ENCODE measurements at regions not wholly inside any gene's neighbourhood (a gene's known extent, or its start where the extent isn't known, plus 50 kb on each side); places are given as distances from the start of the nearest gene placed in this dataset.
"Not testable (repeated sequence)": the region's sequence is repeated elsewhere in the genome, so short reads cannot be mapped to it uniquely, and the experiment has no call there.

DNA sequence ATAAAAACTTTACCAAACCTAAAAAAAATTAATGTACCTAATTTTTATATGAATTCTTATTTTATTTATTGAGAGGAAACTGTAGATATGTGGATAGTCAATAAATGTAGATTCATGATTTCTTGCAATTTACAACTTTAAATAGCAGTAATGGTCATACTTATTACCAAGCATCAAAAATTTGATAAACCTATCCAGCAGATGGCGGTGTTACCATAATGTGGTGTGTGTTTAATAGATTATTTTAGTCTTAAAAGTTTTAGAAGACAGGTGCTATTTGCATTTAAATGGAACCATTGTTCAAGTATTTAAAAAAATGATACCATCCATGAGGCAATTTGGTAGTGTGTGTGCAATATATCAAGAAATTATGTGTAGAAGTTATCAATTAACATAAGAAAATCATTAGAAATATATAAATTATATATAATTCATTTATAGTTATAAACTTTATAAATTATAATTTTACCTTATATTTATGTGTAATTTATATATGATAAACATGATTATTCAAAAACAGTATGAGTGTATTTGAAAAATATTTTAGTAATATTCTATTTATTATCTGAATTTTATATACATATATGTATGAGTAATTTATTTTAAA is 176.0 kb upstream of the BCHE start:
- DNase-seq (ENCODE audit: extremely low read depth, low read depth): no peak
- TF ChIP-seq, protein P1, sequence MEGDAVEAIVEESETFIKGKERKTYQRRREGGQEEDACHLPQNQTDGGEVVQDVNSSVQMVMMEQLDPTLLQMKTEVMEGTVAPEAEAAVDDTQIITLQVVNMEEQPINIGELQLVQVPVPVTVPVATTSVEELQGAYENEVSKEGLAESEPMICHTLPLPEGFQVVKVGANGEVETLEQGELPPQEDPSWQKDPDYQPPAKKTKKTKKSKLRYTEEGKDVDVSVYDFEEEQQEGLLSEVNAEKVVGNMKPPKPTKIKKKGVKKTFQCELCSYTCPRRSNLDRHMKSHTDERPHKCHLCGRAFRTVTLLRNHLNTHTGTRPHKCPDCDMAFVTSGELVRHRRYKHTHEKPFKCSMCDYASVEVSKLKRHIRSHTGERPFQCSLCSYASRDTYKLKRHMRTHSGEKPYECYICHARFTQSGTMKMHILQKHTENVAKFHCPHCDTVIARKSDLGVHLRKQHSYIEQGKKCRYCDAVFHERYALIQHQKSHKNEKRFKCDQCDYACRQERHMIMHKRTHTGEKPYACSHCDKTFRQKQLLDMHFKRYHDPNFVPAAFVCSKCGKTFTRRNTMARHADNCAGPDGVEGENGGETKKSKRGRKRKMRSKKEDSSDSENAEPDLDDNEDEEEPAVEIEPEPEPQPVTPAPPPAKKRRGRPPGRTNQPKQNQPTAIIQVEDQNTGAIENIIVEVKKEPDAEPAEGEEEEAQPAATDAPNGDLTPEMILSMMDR (IDR thresholded peaks at IDR 0.05; ENCODE audit: low read depth, low read length): peak; percentile 10

DNA sequence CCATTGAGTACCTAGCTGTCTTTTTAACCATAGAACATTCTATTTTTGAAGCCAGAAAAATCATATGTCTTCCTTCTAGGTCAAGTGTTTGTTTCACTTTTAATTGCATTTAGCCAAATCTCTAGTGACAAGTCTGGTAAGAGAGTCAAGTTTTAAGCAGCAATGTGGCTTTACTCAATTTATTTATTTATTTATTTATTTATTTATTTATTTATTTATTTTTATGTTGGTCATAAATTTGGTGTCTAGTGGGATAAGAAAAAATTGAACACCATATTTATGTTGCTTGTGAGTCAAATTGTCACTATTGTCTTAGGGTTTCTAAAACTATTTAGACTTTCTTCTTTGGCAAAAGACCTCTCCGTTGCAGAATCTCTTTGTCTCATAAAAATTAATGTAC is 174.5 kb upstream of the BCHE start:
- TF ChIP-seq, protein P1 (IDR thresholded peaks at IDR 0.05; ENCODE audit: low read depth, low read length): no peak
- DNase-seq (ENCODE audit: extremely low read depth, low read depth): no peak

DNA sequence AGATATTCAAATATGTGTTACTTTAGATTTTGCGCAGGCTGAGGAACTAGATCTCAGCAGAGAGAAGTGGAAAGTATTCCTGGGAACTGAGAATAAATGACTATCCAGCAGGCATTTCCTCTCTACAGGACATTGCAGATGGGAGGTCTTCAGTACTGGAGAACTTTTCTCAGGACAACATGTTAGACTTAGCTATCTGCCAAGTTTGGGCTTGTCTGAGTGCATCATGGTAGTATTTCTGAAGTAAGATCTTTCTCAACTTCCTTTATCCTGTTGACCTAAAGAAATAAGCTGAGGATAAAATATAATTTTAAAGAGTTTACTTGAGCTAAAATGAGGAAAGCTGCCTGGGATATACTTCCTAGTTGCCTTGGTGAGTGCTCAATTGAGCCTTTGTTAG is 167.9 kb upstream of the BCHE start:
- no peak for DNase-seq (ENCODE audit: extremely low read depth, low read depth)
- TF ChIP-seq, protein P1 (IDR thresholded peaks at IDR 0.05; ENCODE audit: low read depth, low read length): no peak

DNA sequence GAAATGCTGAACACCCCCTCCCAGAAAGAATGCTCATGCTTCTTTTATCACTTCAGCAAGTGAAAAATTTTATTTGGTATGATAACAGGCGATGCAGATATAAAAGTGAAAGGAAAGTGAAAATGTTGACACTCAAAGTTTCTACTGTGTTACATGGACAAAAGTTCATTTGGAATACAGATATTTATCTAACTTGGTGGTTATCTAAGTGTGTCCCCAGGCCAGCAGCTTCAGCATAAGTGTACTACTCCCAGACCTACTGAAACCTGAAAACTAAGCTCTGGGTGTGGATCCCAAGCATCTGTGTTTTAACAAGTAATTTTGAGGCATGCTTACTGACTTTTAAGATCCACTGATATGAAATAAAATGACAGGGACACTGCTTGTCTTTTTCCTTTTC is 157.1 kb upstream of the BCHE start:
- TF ChIP-seq, protein P1 (IDR thresholded peaks at IDR 0.05; ENCODE audit: low read depth, low read length): no peak
- DNase-seq (ENCODE audit: extremely low read depth, low read depth): no peak

DNA sequence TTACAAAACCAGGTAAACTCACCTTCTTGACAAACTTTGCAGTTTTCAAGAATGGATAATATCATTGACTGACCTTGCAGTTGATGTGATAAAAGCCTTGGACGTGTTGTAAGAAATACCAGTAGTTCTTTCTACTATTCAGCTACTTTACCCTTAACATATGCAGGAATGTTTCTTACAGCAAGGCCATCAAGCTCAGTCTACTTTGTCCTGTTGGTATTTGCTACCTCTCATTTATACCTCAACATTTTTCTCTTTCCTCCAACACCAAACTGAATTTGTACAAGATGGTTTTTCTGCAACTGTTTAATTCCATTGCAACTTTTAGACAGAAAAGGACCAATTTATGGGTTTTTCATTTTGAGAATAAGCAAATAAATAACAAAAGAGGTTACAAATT is 147.4 kb upstream of the BCHE start:
- DNase-seq (ENCODE audit: extremely low read depth, low read depth): no peak
- TF ChIP-seq, protein P1 (IDR thresholded peaks at IDR 0.05; ENCODE audit: low read depth, low read length): no peak

DNA sequence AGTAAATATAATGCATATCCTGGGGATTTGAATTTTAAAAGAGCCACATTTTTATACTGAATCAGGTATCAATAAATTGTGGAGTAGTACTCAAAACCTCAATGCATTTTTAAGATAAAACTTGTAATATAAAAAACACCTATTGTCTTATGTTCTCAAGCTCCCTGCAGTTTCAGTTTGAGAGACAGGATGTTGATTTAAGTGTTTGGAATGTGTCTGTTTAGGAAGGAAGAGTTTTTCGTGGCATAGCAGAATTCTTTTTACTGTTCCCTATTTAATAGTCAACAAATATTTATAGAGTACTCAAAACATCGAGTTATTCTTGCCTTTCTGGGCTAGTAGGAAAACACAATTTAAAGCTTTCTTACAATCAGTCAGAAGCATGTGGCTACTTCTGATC is 146.1 kb upstream of the BCHE start:
- TF ChIP-seq, protein P1 (IDR thresholded peaks at IDR 0.05; ENCODE audit: low read depth, low read length): no peak

DNA sequence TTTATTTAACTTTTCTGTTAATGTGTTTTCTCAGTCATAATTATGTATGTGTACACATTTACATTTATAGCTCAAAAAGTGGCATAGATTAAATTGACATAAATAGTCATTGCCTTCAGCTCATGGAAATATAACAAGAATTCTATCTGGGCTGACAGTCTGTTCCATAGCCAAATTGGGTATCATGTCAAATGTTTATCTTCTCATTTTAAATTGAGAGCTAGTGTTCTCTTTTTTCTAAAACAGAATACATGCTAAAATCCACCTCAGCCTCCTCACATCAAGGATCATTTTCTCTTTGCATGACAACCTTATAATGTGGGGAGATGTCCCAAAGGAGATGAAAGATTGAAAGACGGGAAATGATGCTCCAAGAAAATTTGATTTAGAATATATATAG is 144.1 kb upstream of the BCHE start:
- TF ChIP-seq, protein P1 (IDR thresholded peaks at IDR 0.05; ENCODE audit: low read depth, low read length): no peak
- DNase-seq (ENCODE audit: extremely low read depth, low read depth): no peak

More for the DNA sequence above, 146.1 kb upstream of the BCHE start:
- DNase-seq (ENCODE audit: extremely low read depth, low read depth): no peak

DNA sequence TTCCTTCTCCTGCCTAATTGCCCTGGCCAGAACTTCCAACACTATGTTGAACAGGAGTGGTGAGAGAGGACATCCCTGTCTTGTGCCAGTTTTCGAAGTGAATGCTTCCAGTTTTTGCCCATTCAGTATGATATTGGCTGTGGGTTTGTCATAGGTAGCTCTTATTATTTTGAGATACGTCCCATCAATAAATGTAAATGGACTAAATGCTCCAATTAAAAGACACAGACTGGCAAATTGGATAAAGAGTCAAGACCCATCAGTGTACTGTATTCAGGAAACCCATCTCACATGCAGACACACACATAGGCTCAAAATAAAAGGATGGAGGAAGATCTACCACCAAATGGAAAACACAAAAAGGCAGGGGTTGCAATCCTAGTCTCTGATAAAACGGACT is 123.6 kb upstream of the BCHE start:
- not testable (repeated sequence) for DNase-seq (ENCODE audit: extremely low read depth, low read depth)
